HEK293T (cell line): ENCODE measurements at regions not wholly inside any gene's neighbourhood (a gene's known extent, or its start where the extent isn't known, plus 50 kb on each side); places are given as distances from the start of the nearest gene placed in this dataset.

Experiments
- CTCF ChIA-PET: fragments of 350-600 bp; formaldehyde crosslinking; extraction: SDS; loops from one replicate; lab custom pipeline; 2021; ENCODE audit warnings: antibody characterized with exemption, inconsistent platforms; lab: Yijun Ruan, JAX
- POLR2A ChIA-PET: fragments of 350-600 bp; formaldehyde crosslinking; extraction: SDS; loops from one replicate; lab custom pipeline; 2020; ENCODE audit warnings: antibody characterized with exemption, inconsistent platforms; lab: Yijun Ruan, JAX
- DNase-seq: peaks from one replicate; pipeline ENCODE4 v3.0.0; 2012; ENCODE audit warnings: mixed read lengths; ENCODE audit errors: extremely low spot score
- ARNT ChIP-seq: fragments of 450-650 bp; IDR thresholded peaks from 2 replicates; pipeline ENCODE4 v1.6.1; 2017; ENCODE audit warnings: mild to moderate bottlenecking
- BHLHE40 ChIP-seq: fragments of 450-650 bp; IDR thresholded peaks from 2 replicates; pipeline ENCODE4 v1.6.1; 2016; ENCODE audit warnings: mild to moderate bottlenecking, moderate library complexity, borderline replicate concordance
- CTBP1 ChIP-seq: fragments of 450-650 bp; IDR thresholded peaks from 2 replicates; pipeline ENCODE4 v1.6.1; 2016; ENCODE audit warnings: borderline replicate concordance
- ELF4 ChIP-seq: fragments of 450-650 bp; IDR thresholded peaks from 2 replicates; pipeline ENCODE4 v1.6.1; 2017; ENCODE audit warnings: antibody characterized with exemption
- FOXA1 ChIP-seq: fragments of 450-650 bp; IDR thresholded peaks from 2 replicates; pipeline ENCODE4 v1.6.1; 2016; ENCODE audit warnings: mild to moderate bottlenecking
- FOXK2 ChIP-seq: fragments of 450-650 bp; IDR thresholded peaks from 2 replicates; pipeline ENCODE4 v1.6.1; 2016; ENCODE audit warnings: mild to moderate bottlenecking
- FOXM1 ChIP-seq: fragments of 450-650 bp; IDR thresholded peaks from 2 replicates; pipeline ENCODE4 v1.6.1; 2017; ENCODE audit warnings: mild to moderate bottlenecking, borderline replicate concordance
- HDGF ChIP-seq: fragments of 450-650 bp; IDR thresholded peaks from 2 replicates; pipeline ENCODE4 v1.6.1; 2017; ENCODE audit warnings: antibody characterized with exemption, borderline replicate concordance
- L3MBTL2 ChIP-seq: fragments of 450-650 bp; conservative IDR thresholded peaks from 2 replicates; pipeline ENCODE4 v1.6.1; 2016; ENCODE audit warnings: mild to moderate bottlenecking
- LEF1 ChIP-seq: fragments of 450-650 bp; IDR thresholded peaks from 2 replicates; pipeline ENCODE4 v1.6.1; 2017; ENCODE audit warnings: mild to moderate bottlenecking, borderline replicate concordance
- NFRKB ChIP-seq: fragments of 450-650 bp; IDR thresholded peaks from 2 replicates; pipeline ENCODE4 v1.6.1; 2016; ENCODE audit warnings: mild to moderate bottlenecking, moderate library complexity
- PKNOX1 ChIP-seq: fragments of 450-650 bp; IDR thresholded peaks from 2 replicates; pipeline ENCODE4 v1.6.1; 2016
- SP1 ChIP-seq: fragments of 450-650 bp; IDR thresholded peaks from 2 replicates; pipeline ENCODE4 v1.6.1; 2017
- SUZ12 ChIP-seq: fragments of 450-650 bp; IDR thresholded peaks from 2 replicates; pipeline ENCODE4 v1.6.1; 2016; ENCODE audit warnings: mild to moderate bottlenecking
- TARDBP ChIP-seq: fragments of 450-650 bp; IDR thresholded peaks from 2 replicates; pipeline ENCODE4 v1.6.1; 2016
- ZNF384 ChIP-seq: fragments of 450-650 bp; IDR thresholded peaks from 2 replicates; pipeline ENCODE4 v1.6.1; 2016

GRCh38 chr7:47647181-47647917, 65.4 kb upstream of the TNS3 start:
- TF ChIP-seq SUZ12 (no peak), ELF4 (no peak), BHLHE40 (no peak), ARNT (no peak), HDGF (no peak), FOXA1 (no peak), L3MBTL2 (no peak)
- POLR2A ChIA-PET = no interaction called here
- DNase-seq = no peak
- CTCF ChIA-PET = no interaction called here

GRCh38 chr7:47643716-47644400, 61.9 kb upstream of the TNS3 start:
- TF ChIP-seq FOXK2 (no peak), ELF4 (no peak), FOXM1 (no peak), L3MBTL2 (no peak), CTBP1 (no peak), TARDBP (no peak), ARNT (no peak), PKNOX1 (no peak), SUZ12 (no peak), SP1 (no peak), NFRKB (no peak), BHLHE40 (no peak), LEF1 (no peak), HDGF (no peak)
- POLR2A ChIA-PET = no interaction called here
- DNase-seq = no peak
- CTCF ChIA-PET = no interaction called here

- ChIA-PET CTCF (no interaction called here), POLR2A (no interaction called here)
- DNase-seq = no peak
- TF ChIP-seq FOXM1 = no peak
- TF ChIP-seq PKNOX1 = no peak
- TF ChIP-seq ZNF384 = no peak
- TF ChIP-seq FOXK2 = no peak
- no peak for TF ChIP-seq CTBP1
- no peak for TF ChIP-seq FOXA1
- TF ChIP-seq L3MBTL2 = no peak
- no peak for TF ChIP-seq ELF4
- TF ChIP-seq SP1 = no peak
Measured at GRCh38 chr7:47640265-47640664, 58.4 kb upstream of the TNS3 start.

- no peak for DNase-seq
- ChIA-PET CTCF (no interaction called here), POLR2A (no interaction called here)
- TF ChIP-seq SP1 = no peak
- TF ChIP-seq CTBP1 = no peak
- TF ChIP-seq ZNF384 = no peak
- TF ChIP-seq BHLHE40 = no peak
- no peak for TF ChIP-seq PKNOX1
- TF ChIP-seq NFRKB = no peak
- no peak for TF ChIP-seq SUZ12
- TF ChIP-seq FOXM1 = no peak
Measured at GRCh38 chr7:47639495-47640110, 57.7 kb upstream of the TNS3 start.

- CTCF ChIA-PET = no interaction called here
- TF ChIP-seq SP1 (no peak), TARDBP (no peak), FOXK2 (no peak), SUZ12 (no peak), FOXM1 (no peak), HDGF (no peak), ARNT (no peak), ELF4 (no peak)
- POLR2A ChIA-PET = no interaction called here
Measured at GRCh38 chr7:47638679-47639315, 56.9 kb upstream of the TNS3 start.

GRCh38 chr7:47636433-47637175, 54.7 kb upstream of the TNS3 start:
- TF ChIP-seq PKNOX1 = no peak
- no peak for TF ChIP-seq FOXM1
- TF ChIP-seq ARNT = no peak
- no peak for TF ChIP-seq SUZ12
- TF ChIP-seq SP1 = no peak
- no peak for TF ChIP-seq L3MBTL2
- TF ChIP-seq ELF4 = no peak
- TF ChIP-seq TARDBP = no peak
- no peak for TF ChIP-seq HDGF
- TF ChIP-seq NFRKB = no peak
- TF ChIP-seq BHLHE40 = no peak
- TF ChIP-seq ZNF384 = no peak
- TF ChIP-seq FOXK2 = no peak
- TF ChIP-seq LEF1 = no peak
- TF ChIP-seq CTBP1 = no peak
- no peak for TF ChIP-seq FOXA1
- POLR2A ChIA-PET = no interaction called here
- CTCF ChIA-PET = no interaction called here
- DNase-seq = no peak

More at GRCh38 chr7:47638679-47639315, 56.9 kb upstream of the TNS3 start:
- no peak for DNase-seq
